ENCODE measurements at regions not wholly inside any gene's neighbourhood (a gene's known extent, or its start where the extent isn't known, plus 50 kb on each side); places are given as distances from the start of the nearest gene placed in this dataset.
"Not testable (repeated sequence)": the region's sequence is repeated elsewhere in the genome, so short reads cannot be mapped to it uniquely, and the experiment has no call there.

DNA sequence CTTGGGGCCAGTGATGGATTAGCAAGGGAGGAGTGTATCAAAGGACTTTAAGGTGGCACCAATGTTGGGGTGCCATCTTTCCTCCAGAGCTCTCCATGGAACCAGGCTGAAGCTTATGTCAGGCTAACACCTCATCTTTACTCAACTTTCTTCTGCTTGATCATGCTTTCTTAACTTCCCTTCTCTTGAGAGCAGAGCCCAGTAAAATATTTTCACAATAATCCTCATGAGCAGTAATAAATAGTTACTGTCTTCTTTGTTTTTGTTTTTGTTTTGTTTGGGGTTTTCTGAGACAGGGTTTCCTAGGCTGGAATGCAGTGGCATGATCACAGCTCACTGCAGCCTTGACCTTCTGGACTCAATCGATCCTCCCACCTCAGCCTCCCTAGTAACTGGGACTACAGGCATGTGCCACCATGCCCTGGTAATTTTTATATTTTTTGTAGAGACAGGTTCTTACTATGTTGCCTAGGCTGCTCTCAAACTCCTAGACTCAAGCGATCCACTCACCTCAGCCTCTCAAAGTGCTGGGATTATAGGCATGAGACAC lies 127.9 kb upstream of the TOP1 start:
- Mint-ChIP-seq H3K27ac (no peak overlapping the region), H3K9me3 (peaks cover 0 to 3% (median 0%) of the 10 kb centered on the region in 7 donors), H3K4me3 (no peak overlapping the region), H3K27me3 (peaks cover 29% of the 10 kb centered on the region), H3K4me1 (no peaks in the 10 kb centered on the region), H3K36me3 (no peaks in the 10 kb centered on the region)
- no peak overlapping the region for H3K4me3 ChIP-seq (ENCODE audit: low read depth, low read length)
- H3K27me3 ChIP-seq (ENCODE audit: control insufficient read depth, insufficient read depth, low read length), result peaks cover 3% of the 10 kb centered on the region
- no peak for DNase-seq
- no peaks in the 10 kb centered on the region for H3K36me3 ChIP-seq (ENCODE audit: control insufficient read depth, insufficient read depth, low read length)
- H3K4me1 ChIP-seq (ENCODE audit: control insufficient read depth, insufficient read depth, low read length, poor library complexity, severe bottlenecking), result no peaks in the 10 kb centered on the region
- no peak for ATAC-seq (ENCODE audit: low read depth in 2 of 2)
- H3K9me3 ChIP-seq (ENCODE audit: control insufficient read depth in 2 of 2, low read length in 2 of 2), result no peaks in the 10 kb centered on the region
- H3K27ac ChIP-seq (ENCODE audit: insufficient read depth, low read length, poor library complexity, severe bottlenecking), result no peak overlapping the region

GRCh38 chr20:40902661-40903060 lies 126.0 kb upstream of the TOP1 start:
- peaks cover 21% of the 10 kb centered on the region for H3K27me3 Mint-ChIP-seq
- no peak for DNase-seq
- Histone ChIP-seq H3K4me3 (ENCODE audit: low read depth, low read length) (no peak overlapping the region), H3K27ac (ENCODE audit: insufficient read depth, low read length, poor library complexity, severe bottlenecking) (no peak overlapping the region), H3K9me3 (ENCODE audit: control insufficient read depth in 2 of 2, low read length in 2 of 2) (no peaks in the 10 kb centered on the region), H3K27me3 (ENCODE audit: control insufficient read depth, insufficient read depth, low read length) (peaks cover 3% of the 10 kb centered on the region), H3K36me3 (ENCODE audit: control insufficient read depth, insufficient read depth, low read length) (no peaks in the 10 kb centered on the region), H3K4me1 (ENCODE audit: control insufficient read depth, insufficient read depth, low read length, poor library complexity, severe bottlenecking) (no peaks in the 10 kb centered on the region)
- no peak overlapping the region for H3K4me3 Mint-ChIP-seq
- no peaks in the 10 kb centered on the region for H3K4me1 Mint-ChIP-seq
- no peak overlapping the region for H3K27ac Mint-ChIP-seq
- peaks cover 0 to 6% (median 0%) of the 10 kb centered on the region in 7 donors for H3K9me3 Mint-ChIP-seq
- no peaks in the 10 kb centered on the region for H3K36me3 Mint-ChIP-seq
- no peak for ATAC-seq (ENCODE audit: low read depth in 2 of 2)

GRCh38 chr20:40908309-40908708 lies 120.3 kb upstream of the TOP1 start:
- no peak for DNase-seq
- no peak overlapping the region for H3K4me3 Mint-ChIP-seq
- H3K36me3 ChIP-seq (ENCODE audit: control insufficient read depth, insufficient read depth, low read length), result no peaks in the 10 kb centered on the region
- H3K4me1 Mint-ChIP-seq, result peaks cover 0 to 2% (median 0%) of the 10 kb centered on the region in 4 donors
- H3K4me3 ChIP-seq (ENCODE audit: low read depth, low read length), result no peak overlapping the region
- H3K4me1 ChIP-seq (ENCODE audit: control insufficient read depth, insufficient read depth, low read length, poor library complexity, severe bottlenecking), result no peaks in the 10 kb centered on the region
- H3K27ac ChIP-seq (ENCODE audit: insufficient read depth, low read length, poor library complexity, severe bottlenecking), result no peak overlapping the region
- peaks cover 0 to 9% (median 0%) of the 10 kb centered on the region in 7 donors for H3K9me3 Mint-ChIP-seq
- H3K27ac Mint-ChIP-seq, result no peak overlapping the region
- H3K36me3 Mint-ChIP-seq, result no peaks in the 10 kb centered on the region
- peaks cover 2% of the 10 kb centered on the region for H3K27me3 ChIP-seq (ENCODE audit: control insufficient read depth, insufficient read depth, low read length)
- H3K27me3 Mint-ChIP-seq, result peaks cover 11% of the 10 kb centered on the region
- no peaks in the 10 kb centered on the region for H3K9me3 ChIP-seq (ENCODE audit: control insufficient read depth in 2 of 2, low read length in 2 of 2)
- ATAC-seq (ENCODE audit: low read depth in 2 of 2), result no peak

DNA sequence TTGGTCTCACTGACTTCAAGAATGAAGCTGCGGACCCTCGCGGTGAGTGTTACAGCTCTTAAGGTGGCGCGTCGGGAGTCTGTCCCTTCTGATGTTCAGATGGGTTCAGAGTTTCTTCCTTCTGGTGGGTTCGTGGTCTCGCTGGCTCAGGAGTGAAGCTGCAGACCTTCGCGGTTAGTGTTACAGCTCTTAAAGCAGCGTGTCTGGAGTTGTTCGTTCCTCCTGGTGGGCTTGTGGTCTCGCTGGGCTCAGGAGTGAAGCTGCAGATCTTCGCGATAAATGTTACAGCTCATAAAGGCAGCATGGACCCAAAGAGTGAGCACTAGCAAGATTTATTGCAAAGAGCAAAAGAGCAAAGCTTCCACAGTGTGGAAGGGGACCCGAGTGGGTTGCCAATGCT lies 119.1 kb upstream of the TOP1 start:
- not testable (repeated sequence) for H3K4me3 Mint-ChIP-seq; ATAC-seq (ENCODE audit: low read depth in 2 of 2); H3K27ac ChIP-seq (ENCODE audit: insufficient read depth, low read length, poor library complexity, severe bottlenecking); DNase-seq; H3K4me3 ChIP-seq (ENCODE audit: low read depth, low read length); H3K36me3 Mint-ChIP-seq; H3K27me3 ChIP-seq (ENCODE audit: control insufficient read depth, insufficient read depth, low read length); H3K36me3 ChIP-seq (ENCODE audit: control insufficient read depth, insufficient read depth, low read length); H3K27ac Mint-ChIP-seq; H3K9me3 ChIP-seq (ENCODE audit: control insufficient read depth in 2 of 2, low read length in 2 of 2); H3K4me1 ChIP-seq (ENCODE audit: control insufficient read depth, insufficient read depth, low read length, poor library complexity, severe bottlenecking); H3K9me3 Mint-ChIP-seq; H3K4me1 Mint-ChIP-seq; H3K27me3 Mint-ChIP-seq

DNA sequence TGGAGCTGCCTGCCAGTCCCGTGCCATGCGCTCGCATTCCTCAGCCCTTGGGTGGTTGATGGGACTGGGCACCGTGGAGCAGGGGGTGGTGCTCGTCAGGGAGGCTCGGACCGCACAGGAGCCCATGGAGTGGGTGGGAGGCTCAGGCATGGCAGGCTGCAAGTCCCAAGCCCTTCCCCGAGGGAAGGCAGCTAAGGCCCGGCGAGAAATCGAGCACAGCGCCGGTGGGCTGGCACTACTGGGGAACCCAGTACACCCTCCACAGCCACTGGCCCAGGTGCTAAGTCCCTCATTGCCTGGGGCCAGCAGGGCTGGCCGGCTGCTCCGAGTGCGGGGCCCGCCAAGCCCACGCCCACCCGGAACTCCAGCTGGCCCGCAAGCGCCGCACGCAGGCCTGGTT lies 118.2 kb upstream of the TOP1 start:
- not testable (repeated sequence) for DNase-seq; H3K9me3 ChIP-seq (ENCODE audit: control insufficient read depth in 2 of 2, low read length in 2 of 2); H3K27me3 Mint-ChIP-seq; H3K4me1 Mint-ChIP-seq; H3K27ac Mint-ChIP-seq; H3K4me3 ChIP-seq (ENCODE audit: low read depth, low read length); H3K4me3 Mint-ChIP-seq; H3K27me3 ChIP-seq (ENCODE audit: control insufficient read depth, insufficient read depth, low read length); H3K9me3 Mint-ChIP-seq; H3K36me3 Mint-ChIP-seq; ATAC-seq (ENCODE audit: low read depth in 2 of 2); H3K27ac ChIP-seq (ENCODE audit: insufficient read depth, low read length, poor library complexity, severe bottlenecking); H3K4me1 ChIP-seq (ENCODE audit: control insufficient read depth, insufficient read depth, low read length, poor library complexity, severe bottlenecking); H3K36me3 ChIP-seq (ENCODE audit: control insufficient read depth, insufficient read depth, low read length)

GRCh38 chr20:40911152-40911551 lies 117.5 kb upstream of the TOP1 start:
- not testable (repeated sequence) for H3K4me1 Mint-ChIP-seq; H3K27me3 ChIP-seq (ENCODE audit: control insufficient read depth, insufficient read depth, low read length); H3K27me3 Mint-ChIP-seq; H3K36me3 Mint-ChIP-seq; H3K36me3 ChIP-seq (ENCODE audit: control insufficient read depth, insufficient read depth, low read length); DNase-seq; H3K27ac Mint-ChIP-seq; H3K4me3 ChIP-seq (ENCODE audit: low read depth, low read length); ATAC-seq (ENCODE audit: low read depth in 2 of 2); H3K4me1 ChIP-seq (ENCODE audit: control insufficient read depth, insufficient read depth, low read length, poor library complexity, severe bottlenecking); H3K9me3 ChIP-seq (ENCODE audit: control insufficient read depth in 2 of 2, low read length in 2 of 2); H3K9me3 Mint-ChIP-seq; H3K4me3 Mint-ChIP-seq; H3K27ac ChIP-seq (ENCODE audit: insufficient read depth, low read length, poor library complexity, severe bottlenecking)

GRCh38 chr20:40913224-40914185 lies 115.1 kb upstream of the TOP1 start:
- Histone ChIP-seq H3K4me1 (ENCODE audit: control insufficient read depth, insufficient read depth, low read length, poor library complexity, severe bottlenecking) (no peaks in the 10 kb centered on the region), H3K36me3 (ENCODE audit: control insufficient read depth, insufficient read depth, low read length) (no peaks in the 10 kb centered on the region), H3K27me3 (ENCODE audit: control insufficient read depth, insufficient read depth, low read length) (no peaks in the 10 kb centered on the region), H3K27ac (ENCODE audit: insufficient read depth, low read length, poor library complexity, severe bottlenecking) (no peak overlapping the region), H3K4me3 (ENCODE audit: low read depth, low read length) (no peak overlapping the region), H3K9me3 (ENCODE audit: control insufficient read depth in 2 of 2, low read length in 2 of 2) (no peaks in the 10 kb centered on the region)
- no peak for ATAC-seq (ENCODE audit: low read depth in 2 of 2)
- Mint-ChIP-seq H3K36me3 (no peaks in the 10 kb centered on the region), H3K4me1 (peaks cover 0 to 2% (median 0%) of the 10 kb centered on the region in 4 donors), H3K9me3 (peaks cover 0 to 7% (median 2%) of the 10 kb centered on the region in 7 donors), H3K27ac (no peak overlapping the region), H3K4me3 (no peak overlapping the region), H3K27me3 (peaks cover 12% of the 10 kb centered on the region)
- no peak for DNase-seq

DNA sequence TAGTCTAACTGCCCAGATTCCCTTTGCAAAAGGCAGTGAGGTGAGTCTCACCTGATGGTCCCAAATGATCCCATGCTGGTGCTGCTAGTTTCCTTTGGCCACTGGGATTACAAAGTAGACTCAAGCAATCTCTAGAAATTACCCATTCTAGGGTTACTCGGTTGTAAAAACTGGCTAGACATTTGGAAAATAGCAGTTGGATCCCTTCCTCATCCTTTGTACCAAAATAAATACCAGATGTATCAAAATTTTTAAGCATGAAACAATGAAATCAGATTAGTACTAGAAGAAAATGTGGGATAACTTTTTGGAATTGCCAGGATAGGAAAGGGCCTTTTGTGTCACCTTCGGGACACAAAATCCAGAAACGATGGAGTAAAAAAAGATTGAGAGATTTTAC lies 112.9 kb upstream of the TOP1 start:
- Mint-ChIP-seq H3K27me3 (peaks cover 15% of the 10 kb centered on the region), H3K9me3 (peaks cover 0 to 8% (median 2%) of the 10 kb centered on the region in 7 donors), H3K4me1 (no peaks in the 10 kb centered on the region), H3K36me3 (no peaks in the 10 kb centered on the region), H3K4me3 (no peak overlapping the region), H3K27ac (no peak overlapping the region)
- Histone ChIP-seq H3K27me3 (ENCODE audit: control insufficient read depth, insufficient read depth, low read length) (no peaks in the 10 kb centered on the region), H3K27ac (ENCODE audit: insufficient read depth, low read length, poor library complexity, severe bottlenecking) (no peak overlapping the region), H3K4me3 (ENCODE audit: low read depth, low read length) (no peak overlapping the region), H3K4me1 (ENCODE audit: control insufficient read depth, insufficient read depth, low read length, poor library complexity, severe bottlenecking) (no peaks in the 10 kb centered on the region), H3K9me3 (ENCODE audit: control insufficient read depth in 2 of 2, low read length in 2 of 2) (no peaks in the 10 kb centered on the region), H3K36me3 (ENCODE audit: control insufficient read depth, insufficient read depth, low read length) (no peaks in the 10 kb centered on the region)
- no peak for ATAC-seq (ENCODE audit: low read depth in 2 of 2)
- DNase-seq, result no peak

All from CD4-positive, CD25-positive, alpha-beta regulatory T cell (primary cell).